A673 (cell line): ENCODE measurements at regions not wholly inside any gene's neighbourhood (a gene's known extent, or its start where the extent isn't known, plus 50 kb on each side); places are given as distances from the start of the nearest gene placed in this dataset.

ENCODE experiments used
- EZH2 ChIP-seq: fragments of 200-600 bp; sonication (generic); IDR thresholded peaks from 2 replicates; pipeline ENCODE4 v1.6.1; 2017; ENCODE audit warnings: borderline replicate concordance, low read depth, mild to moderate bottlenecking, mixed read lengths, antibody characterized with exemption, low read length; ENCODE audit not compliant: poor library complexity, severe bottlenecking
- TF ChIP-seq, protein P1 (sequence below): fragments of 300-800, 200-600 bp; sonication (generic); conservative IDR thresholded peaks from 2 replicates; pipeline ENCODE4 v1.5.1; 2017; ENCODE audit warnings: low read depth, mild to moderate bottlenecking, antibody characterized with exemption, low read length, moderate library complexity, mixed read lengths

DNA sequence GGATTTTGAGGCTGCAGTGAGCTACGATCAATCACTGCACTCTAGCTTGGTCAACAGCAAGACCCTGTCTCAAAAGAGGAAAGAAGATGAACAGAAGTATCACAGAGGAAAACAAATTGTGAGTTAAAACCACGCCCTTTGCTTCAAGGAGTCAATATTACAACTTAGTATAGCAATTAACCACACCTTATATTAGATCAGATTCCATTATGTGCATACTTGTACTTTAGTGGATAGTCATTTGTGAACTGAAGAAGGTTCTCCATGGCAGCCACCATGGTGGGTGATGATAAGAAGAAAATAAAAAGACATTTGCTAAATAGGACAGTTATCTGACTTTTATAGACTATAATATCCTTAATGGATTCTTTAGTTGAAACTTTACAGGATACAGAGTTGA lies 72.3 kb upstream of the EFEMP1 start:
- TF ChIP-seq, protein P1, sequence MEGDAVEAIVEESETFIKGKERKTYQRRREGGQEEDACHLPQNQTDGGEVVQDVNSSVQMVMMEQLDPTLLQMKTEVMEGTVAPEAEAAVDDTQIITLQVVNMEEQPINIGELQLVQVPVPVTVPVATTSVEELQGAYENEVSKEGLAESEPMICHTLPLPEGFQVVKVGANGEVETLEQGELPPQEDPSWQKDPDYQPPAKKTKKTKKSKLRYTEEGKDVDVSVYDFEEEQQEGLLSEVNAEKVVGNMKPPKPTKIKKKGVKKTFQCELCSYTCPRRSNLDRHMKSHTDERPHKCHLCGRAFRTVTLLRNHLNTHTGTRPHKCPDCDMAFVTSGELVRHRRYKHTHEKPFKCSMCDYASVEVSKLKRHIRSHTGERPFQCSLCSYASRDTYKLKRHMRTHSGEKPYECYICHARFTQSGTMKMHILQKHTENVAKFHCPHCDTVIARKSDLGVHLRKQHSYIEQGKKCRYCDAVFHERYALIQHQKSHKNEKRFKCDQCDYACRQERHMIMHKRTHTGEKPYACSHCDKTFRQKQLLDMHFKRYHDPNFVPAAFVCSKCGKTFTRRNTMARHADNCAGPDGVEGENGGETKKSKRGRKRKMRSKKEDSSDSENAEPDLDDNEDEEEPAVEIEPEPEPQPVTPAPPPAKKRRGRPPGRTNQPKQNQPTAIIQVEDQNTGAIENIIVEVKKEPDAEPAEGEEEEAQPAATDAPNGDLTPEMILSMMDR, result no peak
- no peak for TF ChIP-seq EZH2
